HEK293 (cell line): ENCODE measurements at regions not wholly inside any gene's neighbourhood (a gene's known extent, or its start where the extent isn't known, plus 50 kb on each side); places are given as distances from the start of the nearest gene placed in this dataset.

Experiments used
- CTCF ChIA-PET: fragments of 350-600 bp; formaldehyde crosslinking; extraction: SDS; loops from one replicate; lab custom pipeline; 2021; ENCODE audit warnings: antibody characterized with exemption; lab: Yijun Ruan, JAX
- POLR2A ChIA-PET: fragments of 300-600 bp; formaldehyde crosslinking; extraction: SDS; loops from one replicate; lab custom pipeline; 2020; ENCODE audit warnings: antibody characterized with exemption, inconsistent platforms; lab: Yijun Ruan, JAX
- H3K27ac ChIP-seq: fragments of 200-500 bp; sonication (Bioruptor generic); 2 replicates; pipeline ENCODE4 v1.5.1; 2014; ENCODE audit warnings: low read depth, low read length, control low read depth, inconsistent platforms; ENCODE audit errors: extremely low read depth
- H3K36me3 ChIP-seq, 2 experiments: fragments of 200-500 bp in 1 of 2; sonication (Bioruptor generic) in 1 of 2; 1 replicate in 1 of 2; 2 replicates in 1 of 2; pipeline ENCODE4 v1.5.1; 2014 to 2017; ENCODE audit warnings: inconsistent platforms in 2 of 2, low read length in 2 of 2; ENCODE audit not compliant: control insufficient read depth in 2 of 2, insufficient read depth in 1 of 2
- H3K4me1 ChIP-seq: fragments of 200-500 bp; sonication (Bioruptor generic); 2 replicates; pipeline ENCODE4 v1.5.1; 2014; ENCODE audit warnings: mild to moderate bottlenecking, low read length, inconsistent platforms; ENCODE audit not compliant: control insufficient read depth, insufficient read depth
- H3K4me3 ChIP-seq: 2 replicates; pipeline ENCODE4 v1.5.1; 2011; ENCODE audit warnings: low read depth, mild to moderate bottlenecking, control low read depth, low read length, moderate library complexity
- H3K9me3 ChIP-seq: fragments of 200-500 bp; sonication (Bioruptor generic); 2 replicates; pipeline ENCODE4 v1.5.1; 2014; ENCODE audit warnings: low read depth, low read length, inconsistent platforms; ENCODE audit not compliant: control insufficient read depth, insufficient read depth
- AEBP2 ChIP-seq: fragments of 450-650 bp; formaldehyde crosslinking; IDR thresholded peaks from 2 replicates; pipeline ENCODE4 v1.5.1; 2016; ENCODE audit warnings: missing biosample characterization, missing genetic modification characterization, borderline replicate concordance
- BCL6B ChIP-seq: fragments of 450-650 bp; formaldehyde crosslinking; IDR thresholded peaks from 2 replicates; pipeline ENCODE4 v1.5.1; 2017; ENCODE audit warnings: missing biosample characterization, missing genetic modification characterization
- GLIS1 ChIP-seq: fragments of 450-650 bp; formaldehyde crosslinking; IDR thresholded peaks from 2 replicates; pipeline ENCODE4 v1.5.1; 2016; ENCODE audit warnings: missing biosample characterization, missing genetic modification characterization
- KLF9 ChIP-seq: fragments of 450-650 bp; formaldehyde crosslinking; IDR thresholded peaks from 2 replicates; pipeline ENCODE4 v1.5.1; 2016; ENCODE audit warnings: missing biosample characterization, missing genetic modification characterization, low read depth
- YY2 ChIP-seq: fragments of 450-650 bp; formaldehyde crosslinking; IDR thresholded peaks from 2 replicates; pipeline ENCODE4 v1.5.1; 2016; ENCODE audit warnings: missing biosample characterization, missing genetic modification characterization
- ZBTB10 ChIP-seq: fragments of 450-650 bp; formaldehyde crosslinking; IDR thresholded peaks from 2 replicates; pipeline ENCODE4 v1.5.1; 2016; ENCODE audit warnings: missing biosample characterization, missing genetic modification characterization
- ZBTB20 ChIP-seq: fragments of 450-650 bp; formaldehyde crosslinking; IDR thresholded peaks from 2 replicates; pipeline ENCODE4 v1.5.1; 2016; ENCODE audit warnings: missing biosample characterization, missing genetic modification characterization
- ZFP69B ChIP-seq: fragments of 450-650 bp; formaldehyde crosslinking; IDR thresholded peaks from 2 replicates; pipeline ENCODE4 v1.5.1; 2016; ENCODE audit warnings: missing biosample characterization, missing genetic modification characterization
- ZNF146 ChIP-seq: fragments of 450-650 bp; formaldehyde crosslinking; IDR thresholded peaks from 2 replicates; pipeline ENCODE4 v1.5.1; 2016; ENCODE audit warnings: missing biosample characterization, missing genetic modification characterization
- ZNF341 ChIP-seq: fragments of 450-650 bp; formaldehyde crosslinking; IDR thresholded peaks from 2 replicates; pipeline ENCODE4; 2016; ENCODE audit warnings: low read depth, missing biosample characterization, missing genetic modification characterization
- ZNF548 ChIP-seq: fragments of 450-650 bp; formaldehyde crosslinking; IDR thresholded peaks from 2 replicates; pipeline ENCODE4 v1.5.1; 2016; ENCODE audit warnings: missing biosample characterization, missing genetic modification characterization
- ZNF585B ChIP-seq: fragments of 450-650 bp; formaldehyde crosslinking; IDR thresholded peaks from 2 replicates; pipeline ENCODE4 v1.5.1; 2016; ENCODE audit warnings: missing biosample characterization, missing genetic modification characterization
- ZNF664 ChIP-seq: fragments of 450-650 bp; formaldehyde crosslinking; IDR thresholded peaks from 2 replicates; pipeline ENCODE4 v1.5.1; 2016; ENCODE audit warnings: missing biosample characterization, missing genetic modification characterization
- ZNF76 ChIP-seq: fragments of 450-650 bp; formaldehyde crosslinking; IDR thresholded peaks from 2 replicates; pipeline ENCODE4; 2016; ENCODE audit warnings: low read depth, missing biosample characterization, missing genetic modification characterization, borderline replicate concordance
- ZNF768 ChIP-seq: fragments of 450-650 bp; formaldehyde crosslinking; IDR thresholded peaks from 2 replicates; pipeline ENCODE4 v1.5.1; 2018; ENCODE audit warnings: missing biosample characterization, mild to moderate bottlenecking, missing genetic modification characterization
- TF ChIP-seq, protein P1 (sequence below): fragments of 450-650 bp; formaldehyde crosslinking; IDR thresholded peaks from 2 replicates; pipeline ENCODE4 v1.5.1; 2016; ENCODE audit warnings: missing biosample characterization, missing genetic modification characterization, borderline replicate concordance

- Histone ChIP-seq H3K4me1 (no peaks in the 10 kb centered on the region), H3K9me3 (no peaks in the 10 kb centered on the region), H3K27ac (no peak overlapping the region), H3K4me3 (no peak overlapping the region), H3K36me3 (no peaks in the 10 kb centered on the region)
- ChIA-PET CTCF (interaction anchor here (0.5 kb wide), 1 partner anchor 326 kb away, joined by 3 read pairs; no protein-coding TSS in a partner anchor), POLR2A (no interaction called here)
- no peak for TF ChIP-seq YY2 (tag by site-specific recombination)
- peak; percentile 67 for TF ChIP-seq ZNF341
Measured at GRCh38 chr10:44060719-44061118, 324.2 kb downstream of the CXCL12 start.

- TF ChIP-seq GLIS1 (tag by site-specific recombination) = no peak
- TF ChIP-seq ZNF76 (tag by site-specific recombination) = no peak
- TF ChIP-seq AEBP2 (tag by site-specific recombination) = no peak
- no peak for TF ChIP-seq ZNF664 (tag by site-specific recombination)
- TF ChIP-seq BCL6B = no peak
- no peak for TF ChIP-seq ZNF768 (tag by site-specific recombination)
- TF ChIP-seq ZFP69B = no peak
- TF ChIP-seq, protein P1, sequence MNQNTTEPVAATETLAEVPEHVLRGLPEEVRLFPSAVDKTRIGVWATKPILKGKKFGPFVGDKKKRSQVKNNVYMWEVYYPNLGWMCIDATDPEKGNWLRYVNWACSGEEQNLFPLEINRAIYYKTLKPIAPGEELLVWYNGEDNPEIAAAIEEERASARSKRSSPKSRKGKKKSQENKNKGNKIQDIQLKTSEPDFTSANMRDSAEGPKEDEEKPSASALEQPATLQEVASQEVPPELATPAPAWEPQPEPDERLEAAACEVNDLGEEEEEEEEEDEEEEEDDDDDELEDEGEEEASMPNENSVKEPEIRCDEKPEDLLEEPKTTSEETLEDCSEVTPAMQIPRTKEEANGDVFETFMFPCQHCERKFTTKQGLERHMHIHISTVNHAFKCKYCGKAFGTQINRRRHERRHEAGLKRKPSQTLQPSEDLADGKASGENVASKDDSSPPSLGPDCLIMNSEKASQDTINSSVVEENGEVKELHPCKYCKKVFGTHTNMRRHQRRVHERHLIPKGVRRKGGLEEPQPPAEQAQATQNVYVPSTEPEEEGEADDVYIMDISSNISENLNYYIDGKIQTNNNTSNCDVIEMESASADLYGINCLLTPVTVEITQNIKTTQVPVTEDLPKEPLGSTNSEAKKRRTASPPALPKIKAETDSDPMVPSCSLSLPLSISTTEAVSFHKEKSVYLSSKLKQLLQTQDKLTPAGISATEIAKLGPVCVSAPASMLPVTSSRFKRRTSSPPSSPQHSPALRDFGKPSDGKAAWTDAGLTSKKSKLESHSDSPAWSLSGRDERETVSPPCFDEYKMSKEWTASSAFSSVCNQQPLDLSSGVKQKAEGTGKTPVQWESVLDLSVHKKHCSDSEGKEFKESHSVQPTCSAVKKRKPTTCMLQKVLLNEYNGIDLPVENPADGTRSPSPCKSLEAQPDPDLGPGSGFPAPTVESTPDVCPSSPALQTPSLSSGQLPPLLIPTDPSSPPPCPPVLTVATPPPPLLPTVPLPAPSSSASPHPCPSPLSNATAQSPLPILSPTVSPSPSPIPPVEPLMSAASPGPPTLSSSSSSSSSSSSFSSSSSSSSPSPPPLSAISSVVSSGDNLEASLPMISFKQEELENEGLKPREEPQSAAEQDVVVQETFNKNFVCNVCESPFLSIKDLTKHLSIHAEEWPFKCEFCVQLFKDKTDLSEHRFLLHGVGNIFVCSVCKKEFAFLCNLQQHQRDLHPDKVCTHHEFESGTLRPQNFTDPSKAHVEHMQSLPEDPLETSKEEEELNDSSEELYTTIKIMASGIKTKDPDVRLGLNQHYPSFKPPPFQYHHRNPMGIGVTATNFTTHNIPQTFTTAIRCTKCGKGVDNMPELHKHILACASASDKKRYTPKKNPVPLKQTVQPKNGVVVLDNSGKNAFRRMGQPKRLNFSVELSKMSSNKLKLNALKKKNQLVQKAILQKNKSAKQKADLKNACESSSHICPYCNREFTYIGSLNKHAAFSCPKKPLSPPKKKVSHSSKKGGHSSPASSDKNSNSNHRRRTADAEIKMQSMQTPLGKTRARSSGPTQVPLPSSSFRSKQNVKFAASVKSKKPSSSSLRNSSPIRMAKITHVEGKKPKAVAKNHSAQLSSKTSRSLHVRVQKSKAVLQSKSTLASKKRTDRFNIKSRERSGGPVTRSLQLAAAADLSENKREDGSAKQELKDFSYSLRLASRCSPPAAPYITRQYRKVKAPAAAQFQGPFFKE = no peak
- TF ChIP-seq ZBTB10 (tag by site-specific recombination) = no peak
- TF ChIP-seq ZNF146 = no peak
- no peak for TF ChIP-seq ZNF585B (tag by site-specific recombination)
- no peak for TF ChIP-seq ZNF548
- TF ChIP-seq KLF9 (tag by site-specific recombination) = no peak
- no peak for TF ChIP-seq ZBTB20
- TF ChIP-seq, all 188 proteins: peak for 0
- CTCF ChIA-PET = interaction anchor here (0.5 kb wide), 1 partner anchor 326 kb away, joined by 3 read pairs; no protein-coding TSS in a partner anchor
- H3K4me1 ChIP-seq = no peaks in the 10 kb centered on the region
- H3K36me3 ChIP-seq = no peaks in the 10 kb centered on the region
- H3K9me3 ChIP-seq = no peaks in the 10 kb centered on the region
- H3K4me3 ChIP-seq = no peak overlapping the region
- POLR2A ChIA-PET = no interaction called here
- no peak overlapping the region for H3K27ac ChIP-seq
Measured at GRCh38 chr10:44060221-44060620, 324.7 kb downstream of the CXCL12 start.
